GM10266 (cell line): ENCODE measurements at regions not wholly inside any gene's neighbourhood (a gene's known extent, or its start where the extent isn't known, plus 50 kb on each side); places are given as distances from the start of the nearest gene placed in this dataset.

Experiments
- DNase-seq: peaks from one replicate; pipeline ENCODE4 v3.0.0; 2012; ENCODE audit errors: extremely low spot score
- CTCF ChIP-seq: IDR thresholded peaks from 2 replicates; pipeline ENCODE4 v1.5.1; 2012; ENCODE audit warnings: mild to moderate bottlenecking, low read depth; ENCODE audit not compliant: control insufficient read depth, insufficient read depth; ENCODE audit errors: missing control alignments

- TF ChIP-seq CTCF: no peak
- DNase-seq: no peak
These were observed 290.1 kb upstream of the ZMIZ1 start for GRCh38 chr10:78778444-78779338.

DNA sequence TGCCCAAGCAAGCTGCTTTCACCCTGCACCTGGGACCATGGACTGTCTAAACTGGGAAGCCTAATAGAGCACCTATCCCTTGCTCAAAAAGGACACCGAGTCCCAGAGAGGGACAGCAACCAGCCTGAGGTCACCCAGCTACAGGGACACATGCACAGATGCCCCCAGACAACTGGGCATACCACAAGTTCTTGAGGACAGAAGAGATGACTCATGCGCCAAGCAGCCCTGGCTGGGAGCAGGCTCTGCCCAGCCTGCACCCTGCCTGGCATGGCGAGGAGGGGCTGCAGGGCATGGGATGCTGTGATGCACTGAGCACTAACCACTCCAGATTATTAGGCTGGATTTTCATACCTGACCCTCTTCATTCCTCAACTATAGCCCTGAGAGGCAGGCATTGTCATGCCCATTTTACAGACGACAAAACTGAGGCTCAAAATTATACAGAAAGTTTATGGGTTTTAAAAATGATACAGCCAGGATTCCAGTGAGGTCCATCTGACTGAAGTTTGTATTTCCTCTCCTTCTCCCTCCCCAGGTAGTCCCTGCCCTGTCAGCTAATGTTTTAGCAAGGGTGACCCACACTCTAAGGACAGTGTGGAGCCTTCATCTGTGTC lies 289.3 kb upstream of the ZMIZ1 start:
- no peak for DNase-seq
- no peak for TF ChIP-seq CTCF

GRCh38 chr10:78780551-78780961 lies 288.2 kb upstream of the ZMIZ1 start:
- DNase-seq: no peak
- TF ChIP-seq CTCF: no peak

- DNase-seq: no peak
- TF ChIP-seq CTCF: no peak
These were observed 287.4 kb upstream of the ZMIZ1 start for GRCh38 chr10:78781251-78781913.

GRCh38 chr10:78781991-78782390 lies 286.8 kb upstream of the ZMIZ1 start:
- TF ChIP-seq CTCF: no peak

GRCh38 chr10:78782441-78782840 lies 286.3 kb upstream of the ZMIZ1 start:
- no peak for TF ChIP-seq CTCF
- DNase-seq: no peak

More at GRCh38 chr10:78781991-78782390, 286.8 kb upstream of the ZMIZ1 start:
- no peak for DNase-seq
